ENCODE measurements at regions not wholly inside any gene's neighbourhood (a gene's known extent, or its start where the extent isn't known, plus 50 kb on each side); places are given as distances from the start of the nearest gene placed in this dataset.

DNA sequence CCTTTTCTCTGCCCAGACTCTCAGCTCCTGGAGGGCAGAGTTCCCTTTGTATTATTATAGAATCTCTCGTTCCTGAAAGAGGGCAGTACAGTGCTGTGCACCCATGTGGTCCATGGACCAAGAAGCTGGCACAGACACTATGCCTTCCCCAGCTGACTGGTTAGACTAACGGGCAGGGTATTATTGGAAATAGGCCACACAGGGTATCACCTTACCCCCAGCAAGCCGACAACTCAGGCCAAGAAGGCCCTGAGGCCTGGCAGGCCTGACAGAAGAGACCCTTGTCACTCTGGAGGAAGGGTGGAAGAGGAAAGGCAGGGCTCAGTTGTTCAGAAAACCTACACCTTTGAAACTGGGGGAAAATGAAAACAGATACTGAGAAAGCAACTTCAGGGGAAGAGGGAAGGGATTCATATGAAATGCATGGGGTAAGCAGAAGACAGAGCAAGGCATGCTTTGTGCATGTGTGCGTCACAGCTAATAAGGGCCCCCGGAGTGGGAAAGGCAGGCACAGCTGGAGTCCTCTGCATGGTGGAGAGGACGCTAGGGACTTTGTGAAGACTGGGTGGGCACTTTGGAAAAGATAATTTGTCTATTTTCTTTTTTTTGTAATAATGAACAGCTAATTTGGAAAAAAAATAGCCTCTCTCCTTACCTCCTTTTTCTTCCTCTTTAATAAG, 476.8 kb upstream of the CELF4 start:
- Histone ChIP-seq H4K20me1 (ENCODE audit: low read depth) (no peaks in the 10 kb centered on the region), H3F3A (ENCODE audit: low read depth) (no peaks in the 10 kb centered on the region), H3K4me1 (no peaks in the 10 kb centered on the region), H3K36me3 (no peaks in the 10 kb centered on the region), H3K9me3 (ENCODE audit: low read depth) (no peaks in the 10 kb centered on the region), H3K79me2 (ENCODE audit: low read depth) (no peaks in the 10 kb centered on the region), H3K27ac (no peak overlapping the region), H2AFZ (replicated peaks) (no peak overlapping the region), H3K27me3 (no peaks in the 10 kb centered on the region), H3K4me2 (no peak overlapping the region), H3K4me3 (no peak overlapping the region), H3K9ac (no peak overlapping the region)
- H3K9me3 Mint-ChIP-seq: no peaks in the 10 kb centered on the region
- no peak overlapping the region for H3K4me3 Mint-ChIP-seq
- H3K36me3 Mint-ChIP-seq: no peaks in the 10 kb centered on the region
- peaks cover 17% of the 10 kb centered on the region for H3K4me1 Mint-ChIP-seq
- H3K27ac Mint-ChIP-seq: peak overlapping the region; percentile 90
- TF ChIP-seq EZH2 (IDR thresholded peaks at IDR 0.05) (no peak), EZH2phosphoT487 (IDR thresholded peaks at IDR 0.05) (no peak)
- TF ChIP-seq, protein P1, sequence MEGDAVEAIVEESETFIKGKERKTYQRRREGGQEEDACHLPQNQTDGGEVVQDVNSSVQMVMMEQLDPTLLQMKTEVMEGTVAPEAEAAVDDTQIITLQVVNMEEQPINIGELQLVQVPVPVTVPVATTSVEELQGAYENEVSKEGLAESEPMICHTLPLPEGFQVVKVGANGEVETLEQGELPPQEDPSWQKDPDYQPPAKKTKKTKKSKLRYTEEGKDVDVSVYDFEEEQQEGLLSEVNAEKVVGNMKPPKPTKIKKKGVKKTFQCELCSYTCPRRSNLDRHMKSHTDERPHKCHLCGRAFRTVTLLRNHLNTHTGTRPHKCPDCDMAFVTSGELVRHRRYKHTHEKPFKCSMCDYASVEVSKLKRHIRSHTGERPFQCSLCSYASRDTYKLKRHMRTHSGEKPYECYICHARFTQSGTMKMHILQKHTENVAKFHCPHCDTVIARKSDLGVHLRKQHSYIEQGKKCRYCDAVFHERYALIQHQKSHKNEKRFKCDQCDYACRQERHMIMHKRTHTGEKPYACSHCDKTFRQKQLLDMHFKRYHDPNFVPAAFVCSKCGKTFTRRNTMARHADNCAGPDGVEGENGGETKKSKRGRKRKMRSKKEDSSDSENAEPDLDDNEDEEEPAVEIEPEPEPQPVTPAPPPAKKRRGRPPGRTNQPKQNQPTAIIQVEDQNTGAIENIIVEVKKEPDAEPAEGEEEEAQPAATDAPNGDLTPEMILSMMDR (IDR thresholded peaks at IDR 0.05): no peak
- H3K27me3 Mint-ChIP-seq (ENCODE audit: insufficient read depth, low read depth): peaks cover 7% of the 10 kb centered on the region
- no peak for DNase-seq (ENCODE audit: low spot score)

GRCh38 chr18:38038242-38038641, 472.6 kb upstream of the CELF4 start:
- Histone ChIP-seq H3K9me3 (ENCODE audit: low read depth) (no peaks in the 10 kb centered on the region), H3K4me1 (peaks cover 4% of the 10 kb centered on the region), H3K27ac (no peak overlapping the region), H3K4me2 (no peak overlapping the region), H3K36me3 (no peaks in the 10 kb centered on the region), H3K27me3 (no peaks in the 10 kb centered on the region), H3F3A (ENCODE audit: low read depth) (no peaks in the 10 kb centered on the region), H2AFZ (replicated peaks) (no peak overlapping the region), H3K4me3 (no peak overlapping the region), H4K20me1 (ENCODE audit: low read depth) (no peaks in the 10 kb centered on the region), H3K9ac (no peak overlapping the region), H3K79me2 (ENCODE audit: low read depth) (no peaks in the 10 kb centered on the region)
- no peak overlapping the region for H3K27ac Mint-ChIP-seq
- H3K27me3 Mint-ChIP-seq (ENCODE audit: insufficient read depth, low read depth): peaks cover 6% of the 10 kb centered on the region
- TF ChIP-seq EZH2phosphoT487 (IDR thresholded peaks at IDR 0.05) (no peak), EZH2 (IDR thresholded peaks at IDR 0.05) (no peak)
- TF ChIP-seq, protein P1 (IDR thresholded peaks at IDR 0.05): no peak
- no peak overlapping the region for H3K4me3 Mint-ChIP-seq
- no peaks in the 10 kb centered on the region for H3K36me3 Mint-ChIP-seq
- no peaks in the 10 kb centered on the region for H3K9me3 Mint-ChIP-seq
- H3K4me1 Mint-ChIP-seq: peaks cover 15% of the 10 kb centered on the region
- no peak for DNase-seq (ENCODE audit: low spot score)

DNA sequence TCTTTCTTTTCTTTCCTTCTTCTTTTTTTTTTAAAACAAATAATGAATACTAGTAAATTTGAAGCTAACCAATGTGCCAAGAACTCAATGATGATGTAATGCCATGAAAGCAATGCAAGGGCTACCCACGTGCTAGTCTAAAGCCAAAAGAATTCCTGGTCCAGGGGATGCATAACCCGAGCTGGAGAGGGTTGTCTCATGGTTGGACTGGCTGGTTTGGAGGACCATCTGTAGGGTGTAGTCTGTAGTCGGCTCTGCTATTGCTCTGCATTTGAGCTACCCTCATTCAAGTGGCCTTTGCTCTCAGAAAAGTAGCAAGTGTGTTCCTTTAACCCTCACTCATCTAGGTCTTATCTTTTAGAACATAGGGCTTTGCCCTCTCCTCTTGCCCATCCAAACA, 469.6 kb upstream of the CELF4 start:
- H3K9ac ChIP-seq: no peak overlapping the region
- H3K27ac ChIP-seq: no peak overlapping the region
- H3F3A ChIP-seq (ENCODE audit: low read depth): no peaks in the 10 kb centered on the region
- H3K79me2 ChIP-seq (ENCODE audit: low read depth): no peaks in the 10 kb centered on the region
- no peaks in the 10 kb centered on the region for H3K27me3 ChIP-seq
- H3K4me3 ChIP-seq: no peak overlapping the region
- no peaks in the 10 kb centered on the region for H4K20me1 ChIP-seq (ENCODE audit: low read depth)
- H3K4me3 Mint-ChIP-seq: no peak overlapping the region
- no peak overlapping the region for H3K4me2 ChIP-seq
- H3K9me3 Mint-ChIP-seq: no peaks in the 10 kb centered on the region
- H3K27ac Mint-ChIP-seq: no peak overlapping the region
- H2AFZ ChIP-seq (replicated peaks): no peak overlapping the region
- H3K36me3 Mint-ChIP-seq: no peaks in the 10 kb centered on the region
- H3K4me1 Mint-ChIP-seq: peaks cover 4% of the 10 kb centered on the region
- peaks cover 4% of the 10 kb centered on the region for H3K4me1 ChIP-seq
- H3K9me3 ChIP-seq (ENCODE audit: low read depth): no peaks in the 10 kb centered on the region
- no peaks in the 10 kb centered on the region for H3K27me3 Mint-ChIP-seq (ENCODE audit: insufficient read depth, low read depth)
- DNase-seq (ENCODE audit: low spot score): no peak
- no peak for TF ChIP-seq EZH2 (IDR thresholded peaks at IDR 0.05)
- TF ChIP-seq EZH2phosphoT487 (IDR thresholded peaks at IDR 0.05): no peak
- TF ChIP-seq, protein P1 (IDR thresholded peaks at IDR 0.05): no peak
- H3K36me3 ChIP-seq: no peaks in the 10 kb centered on the region
